OCI-LY1 (cell line): ENCODE measurements at regions not wholly inside any gene's neighbourhood (a gene's known extent, or its start where the extent isn't known, plus 50 kb on each side); places are given as distances from the start of the nearest gene placed in this dataset.

Source experiments
- H2AFZ ChIP-seq: fragments of 200-600 bp; sonication (generic), shearing (Covaris generic); 2 replicates; pipeline ENCODE4 v1.6.0; 2014; ENCODE audit warnings: antibody characterized with exemption, mild to moderate bottlenecking, low read length
- H3F3A ChIP-seq: fragments of 200-600 bp; sonication (generic), shearing (Covaris generic); 2 replicates; pipeline ENCODE4 v1.6.0; 2014; ENCODE audit warnings: mild to moderate bottlenecking, antibody characterized with exemption, low read length, moderate library complexity; ENCODE audit not compliant: insufficient read depth
- H3K27ac ChIP-seq: fragments of 200-600 bp; sonication (generic); 2 replicates; pipeline ENCODE4 v1.5.1; 2014; ENCODE audit warnings: low read length, mixed run types, mild to moderate bottlenecking, low read depth; ENCODE audit not compliant: poor library complexity, severe bottlenecking
- H3K27me3 ChIP-seq: fragments of 200-600 bp; sonication (generic); 2 replicates; pipeline ENCODE4 v1.6.0; 2014; ENCODE audit warnings: antibody characterized with exemption, mild to moderate bottlenecking, low read length, moderate library complexity; ENCODE audit not compliant: insufficient read depth
- H3K36me3 ChIP-seq: fragments of 200-600 bp; sonication (generic); 2 replicates; pipeline ENCODE4 v1.6.1; 2014; ENCODE audit warnings: mild to moderate bottlenecking, antibody characterized with exemption, low read length, moderate library complexity, mixed read lengths; ENCODE audit not compliant: insufficient read depth
- H3K4me1 ChIP-seq: fragments of 200-600 bp; sonication (generic); 2 replicates; pipeline ENCODE4 v1.5.1; 2014; ENCODE audit warnings: mild to moderate bottlenecking, low read length, moderate library complexity; ENCODE audit not compliant: insufficient read depth, severe bottlenecking
- H3K4me2 ChIP-seq: fragments of 200-600 bp; sonication (generic), shearing (Covaris generic); 2 replicates; pipeline ENCODE4 v1.6.1; 2014; ENCODE audit warnings: low read length
- H3K4me3 ChIP-seq: fragments of 200-600 bp; sonication (generic); 2 replicates; pipeline ENCODE4 v1.5.1; 2014; ENCODE audit warnings: low read length, low read depth, mild to moderate bottlenecking, mixed read lengths; ENCODE audit not compliant: poor library complexity, severe bottlenecking
- H3K79me2 ChIP-seq: fragments of 200-600 bp; shearing (Covaris generic); 2 replicates; pipeline ENCODE4 v1.6.1; 2016; ENCODE audit warnings: mixed run types, low read length, mixed read lengths; ENCODE audit not compliant: insufficient read depth
- H3K9ac ChIP-seq: fragments of 200-600 bp; sonication (generic), shearing (Covaris generic); 2 replicates; pipeline ENCODE4 v1.6.1; 2014; ENCODE audit warnings: mild to moderate bottlenecking, low read length, mixed read lengths
- H3K9me2 ChIP-seq: fragments of 200-600 bp; sonication (generic), shearing (Covaris generic); 2 replicates; pipeline ENCODE4 v1.6.1; 2014; ENCODE audit warnings: low read depth, mild to moderate bottlenecking, low read length, mixed read lengths
- H3K9me3 ChIP-seq: fragments of 200-600 bp; shearing (Covaris generic); 2 replicates; pipeline ENCODE4 v1.6.1; 2014; ENCODE audit warnings: low read length, mixed read lengths
- H4K20me1 ChIP-seq: fragments of 200-600 bp; sonication (generic), shearing (Covaris generic); 2 replicates; pipeline ENCODE4 v1.6.0; 2016; ENCODE audit warnings: mild to moderate bottlenecking, low read length; ENCODE audit not compliant: insufficient read depth
- EZH2 ChIP-seq: fragments of 200-600 bp; sonication (generic), shearing (Covaris generic); IDR thresholded peaks from 2 replicates; pipeline ENCODE4 v1.8.0; 2017; ENCODE audit warnings: borderline replicate concordance, mixed run types, mild to moderate bottlenecking, antibody characterized with exemption, low read length, moderate library complexity, mixed read lengths
- TF ChIP-seq, protein P1 (sequence below): fragments of 200-600 bp; sonication (generic), shearing (Covaris generic); IDR thresholded peaks from 2 replicates; pipeline ENCODE4 v1.5.1; 2017; ENCODE audit warnings: mild to moderate bottlenecking, antibody characterized with exemption, low read length, moderate library complexity, mixed read lengths

DNA sequence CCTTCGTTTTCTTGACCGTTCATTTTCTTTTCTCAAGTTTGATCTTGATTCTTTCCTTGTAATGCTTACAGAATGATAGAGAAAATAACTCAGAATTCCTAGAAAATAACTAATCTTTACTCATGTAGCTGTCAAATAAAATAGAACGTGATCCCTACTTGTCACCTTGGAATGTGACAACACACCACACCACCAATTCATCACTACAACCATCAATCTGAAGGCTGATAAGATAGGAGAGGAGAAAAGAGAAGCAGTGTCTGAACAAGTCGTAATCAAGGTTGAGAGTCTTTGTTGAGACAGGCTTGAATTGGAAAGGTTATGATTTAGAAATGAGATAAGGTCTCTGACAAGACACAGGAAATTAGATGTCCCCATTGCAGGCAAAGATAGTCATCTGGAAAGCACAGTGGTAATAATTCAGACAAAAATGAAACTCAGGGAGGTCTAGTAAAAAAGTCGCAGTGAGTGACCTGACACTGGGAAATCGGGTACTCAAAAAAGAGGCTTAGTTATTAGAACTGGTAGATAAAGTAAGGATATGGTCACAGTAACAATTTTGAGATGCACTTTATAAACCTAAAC, 456.2 kb downstream of the FAT4 start:
- Histone ChIP-seq H3K36me3 (no peaks in the 10 kb centered on the region), H3K4me2 (no peak overlapping the region), H3K27me3 (no peaks in the 10 kb centered on the region), H4K20me1 (no peaks in the 10 kb centered on the region), H3K4me3 (no peak overlapping the region), H3K9me3 (no peaks in the 10 kb centered on the region), H3K79me2 (no peaks in the 10 kb centered on the region), H2AFZ (no peak overlapping the region), H3K27ac (no peak overlapping the region), H3K4me1 (no peaks in the 10 kb centered on the region), H3K9ac (no peak overlapping the region), H3F3A (no peaks in the 10 kb centered on the region), H3K9me2 (no peaks in the 10 kb centered on the region)
- TF ChIP-seq EZH2 = no peak
- TF ChIP-seq, protein P1, sequence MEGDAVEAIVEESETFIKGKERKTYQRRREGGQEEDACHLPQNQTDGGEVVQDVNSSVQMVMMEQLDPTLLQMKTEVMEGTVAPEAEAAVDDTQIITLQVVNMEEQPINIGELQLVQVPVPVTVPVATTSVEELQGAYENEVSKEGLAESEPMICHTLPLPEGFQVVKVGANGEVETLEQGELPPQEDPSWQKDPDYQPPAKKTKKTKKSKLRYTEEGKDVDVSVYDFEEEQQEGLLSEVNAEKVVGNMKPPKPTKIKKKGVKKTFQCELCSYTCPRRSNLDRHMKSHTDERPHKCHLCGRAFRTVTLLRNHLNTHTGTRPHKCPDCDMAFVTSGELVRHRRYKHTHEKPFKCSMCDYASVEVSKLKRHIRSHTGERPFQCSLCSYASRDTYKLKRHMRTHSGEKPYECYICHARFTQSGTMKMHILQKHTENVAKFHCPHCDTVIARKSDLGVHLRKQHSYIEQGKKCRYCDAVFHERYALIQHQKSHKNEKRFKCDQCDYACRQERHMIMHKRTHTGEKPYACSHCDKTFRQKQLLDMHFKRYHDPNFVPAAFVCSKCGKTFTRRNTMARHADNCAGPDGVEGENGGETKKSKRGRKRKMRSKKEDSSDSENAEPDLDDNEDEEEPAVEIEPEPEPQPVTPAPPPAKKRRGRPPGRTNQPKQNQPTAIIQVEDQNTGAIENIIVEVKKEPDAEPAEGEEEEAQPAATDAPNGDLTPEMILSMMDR = no peak

GRCh38 chr4:125772680-125773079, 457.9 kb downstream of the FAT4 start:
- H3K79me2 ChIP-seq = no peaks in the 10 kb centered on the region
- no peak overlapping the region for H3K9ac ChIP-seq
- no peak overlapping the region for H3K4me2 ChIP-seq
- no peaks in the 10 kb centered on the region for H3K4me1 ChIP-seq
- no peaks in the 10 kb centered on the region for H3K36me3 ChIP-seq
- H2AFZ ChIP-seq = no peak overlapping the region
- H3K9me3 ChIP-seq = no peaks in the 10 kb centered on the region
- TF ChIP-seq EZH2 = no peak
- TF ChIP-seq, protein P1 = no peak
- H3F3A ChIP-seq = no peaks in the 10 kb centered on the region
- H3K27me3 ChIP-seq = no peaks in the 10 kb centered on the region
- no peaks in the 10 kb centered on the region for H3K9me2 ChIP-seq
- no peak overlapping the region for H3K27ac ChIP-seq
- H3K4me3 ChIP-seq = no peak overlapping the region
- no peaks in the 10 kb centered on the region for H4K20me1 ChIP-seq

- H3K4me2 ChIP-seq = no peak overlapping the region
- no peaks in the 10 kb centered on the region for H3K4me1 ChIP-seq
- H3K27me3 ChIP-seq = no peaks in the 10 kb centered on the region
- no peaks in the 10 kb centered on the region for H3F3A ChIP-seq
- no peaks in the 10 kb centered on the region for H3K79me2 ChIP-seq
- no peaks in the 10 kb centered on the region for H3K9me3 ChIP-seq
- TF ChIP-seq, protein P1 = no peak
- no peak for TF ChIP-seq EZH2
- H3K27ac ChIP-seq = no peak overlapping the region
- H4K20me1 ChIP-seq = no peaks in the 10 kb centered on the region
- no peaks in the 10 kb centered on the region for H3K36me3 ChIP-seq
- no peak overlapping the region for H3K4me3 ChIP-seq
- no peak overlapping the region for H3K9ac ChIP-seq
- H2AFZ ChIP-seq = no peak overlapping the region
- H3K9me2 ChIP-seq = no peaks in the 10 kb centered on the region
Observed at GRCh38 chr4:125773502-125773901, 458.7 kb downstream of the FAT4 start.
